Upper lobe of left lung (tissue), 4 donors: ENCODE measurements at regions not wholly inside any gene's neighbourhood (a gene's known extent, or its start where the extent isn't known, plus 50 kb on each side); places are given as distances from the start of the nearest gene placed in this dataset.

Experiments used
- POLR2A ChIP-seq, 4 donors: fragments of 450-650 bp; IDR thresholded peaks; one replicate each; pipeline ENCODE4 v1.5.1; 2016 to 2017; ENCODE audit warnings: antibody characterized with exemption in 4 of 4, mild to moderate bottlenecking in 2 of 4
- TF ChIP-seq, protein P1 (sequence below), 6 experiments: fragments of 450-650 bp in 4 of 6; fragments of 200-600 bp in 2 of 6; sonication (generic) in 2 of 6; IDR thresholded peaks; one replicate each; pipeline ENCODE4 v1.5.1; 2016 to 2019; ENCODE audit warnings: antibody characterized with exemption in 6 of 6

GRCh38 chr5:145668714-145669113 lies 166.4 kb downstream of the PRELID2 start:
- TF ChIP-seq, protein P1, sequence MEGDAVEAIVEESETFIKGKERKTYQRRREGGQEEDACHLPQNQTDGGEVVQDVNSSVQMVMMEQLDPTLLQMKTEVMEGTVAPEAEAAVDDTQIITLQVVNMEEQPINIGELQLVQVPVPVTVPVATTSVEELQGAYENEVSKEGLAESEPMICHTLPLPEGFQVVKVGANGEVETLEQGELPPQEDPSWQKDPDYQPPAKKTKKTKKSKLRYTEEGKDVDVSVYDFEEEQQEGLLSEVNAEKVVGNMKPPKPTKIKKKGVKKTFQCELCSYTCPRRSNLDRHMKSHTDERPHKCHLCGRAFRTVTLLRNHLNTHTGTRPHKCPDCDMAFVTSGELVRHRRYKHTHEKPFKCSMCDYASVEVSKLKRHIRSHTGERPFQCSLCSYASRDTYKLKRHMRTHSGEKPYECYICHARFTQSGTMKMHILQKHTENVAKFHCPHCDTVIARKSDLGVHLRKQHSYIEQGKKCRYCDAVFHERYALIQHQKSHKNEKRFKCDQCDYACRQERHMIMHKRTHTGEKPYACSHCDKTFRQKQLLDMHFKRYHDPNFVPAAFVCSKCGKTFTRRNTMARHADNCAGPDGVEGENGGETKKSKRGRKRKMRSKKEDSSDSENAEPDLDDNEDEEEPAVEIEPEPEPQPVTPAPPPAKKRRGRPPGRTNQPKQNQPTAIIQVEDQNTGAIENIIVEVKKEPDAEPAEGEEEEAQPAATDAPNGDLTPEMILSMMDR (IDR thresholded peaks at IDR 0.05), result no peak
- no peak for TF ChIP-seq POLR2A (IDR thresholded peaks at IDR 0.05)
